T-helper 2 cell (primary cell): ENCODE measurements at regions not wholly inside any gene's neighbourhood (a gene's known extent, or its start where the extent isn't known, plus 50 kb on each side); places are given as distances from the start of the nearest gene placed in this dataset.

Source experiments
- DNase-seq, 5 experiments: peaks; one replicate each; pipeline versions ENCODE4 v3.0.0 to v3.0.0-alpha.2; 2012 to 2022

GRCh38 chrX:149151805-149152757, 353.0 kb downstream of the IDS start:
- DNase-seq = no peak

- DNase-seq = peak in 1 of 5 experiments; percentile 26
These were observed 359.2 kb downstream of the IDS start for GRCh38 chrX:149145845-149146285.

DNA sequence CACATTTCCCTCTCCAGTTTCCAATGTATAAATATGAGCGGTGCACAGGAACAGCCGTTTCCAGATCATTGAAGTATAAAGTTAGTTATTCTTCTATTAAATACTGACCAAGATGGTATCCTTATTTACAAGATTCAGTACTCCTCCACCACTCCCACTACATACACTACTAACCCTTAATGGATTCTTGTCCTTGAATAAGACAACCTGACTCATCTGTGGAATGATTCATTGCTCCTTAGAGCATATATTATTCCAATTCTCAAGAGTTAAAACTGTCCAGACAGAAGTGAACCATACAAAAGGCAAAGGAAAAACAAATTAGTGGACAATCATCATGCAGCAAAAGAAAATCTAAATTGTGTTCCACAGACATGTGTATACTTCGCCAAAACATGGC, 373.3 kb downstream of the IDS start:
- DNase-seq = no peak

DNA sequence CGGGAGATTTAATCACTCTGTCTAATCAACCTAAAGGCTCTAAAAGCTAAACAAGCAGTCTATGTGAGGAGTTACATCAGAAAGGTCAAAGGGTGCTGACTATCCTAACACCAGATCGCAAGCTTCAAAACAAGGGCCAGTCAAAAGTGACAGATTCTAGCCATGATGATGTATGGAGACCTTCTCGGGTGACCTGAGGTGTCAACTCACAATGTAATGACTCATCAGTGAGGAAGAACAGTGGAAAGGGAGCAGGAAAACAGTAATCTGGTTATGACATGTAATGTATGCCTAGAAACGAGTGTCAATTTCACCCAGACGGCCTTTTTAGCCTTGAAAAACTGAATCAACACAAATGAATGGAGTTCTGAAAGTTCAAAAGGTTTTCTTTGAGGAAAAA, 375.3 kb downstream of the IDS start:
- no peak for DNase-seq

DNA sequence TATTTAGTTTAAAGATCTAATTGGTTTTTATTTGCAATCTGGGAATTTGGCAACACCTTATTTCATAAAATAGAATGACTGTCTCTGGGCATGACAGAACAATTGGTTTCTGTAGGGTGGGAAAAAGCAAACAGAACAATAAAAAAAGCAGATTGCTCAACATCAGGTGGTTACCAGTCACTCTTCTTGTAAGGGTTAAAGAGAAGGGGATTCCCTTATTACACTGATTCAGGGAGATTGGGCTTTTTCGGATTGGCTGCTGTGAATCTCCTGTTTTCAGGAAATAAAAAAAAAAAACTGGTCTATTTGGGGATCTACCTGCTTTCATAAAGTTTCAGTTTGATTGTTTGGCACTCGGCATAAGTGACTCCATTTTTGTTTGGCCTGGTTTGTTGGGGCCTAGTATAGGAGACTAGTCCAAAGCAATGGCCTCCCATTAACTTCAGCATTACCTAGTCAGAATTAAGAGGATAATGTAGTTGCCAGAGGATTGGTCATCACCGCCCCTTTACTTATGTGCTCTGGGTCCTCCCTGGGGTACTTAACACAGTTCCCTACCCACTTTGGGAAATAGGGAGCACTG, 380.5 kb downstream of the IDS start:
- no peak for DNase-seq

- no peak for DNase-seq
These were observed 383.7 kb downstream of the IDS start for GRCh38 chrX:149121206-149121920.

DNA sequence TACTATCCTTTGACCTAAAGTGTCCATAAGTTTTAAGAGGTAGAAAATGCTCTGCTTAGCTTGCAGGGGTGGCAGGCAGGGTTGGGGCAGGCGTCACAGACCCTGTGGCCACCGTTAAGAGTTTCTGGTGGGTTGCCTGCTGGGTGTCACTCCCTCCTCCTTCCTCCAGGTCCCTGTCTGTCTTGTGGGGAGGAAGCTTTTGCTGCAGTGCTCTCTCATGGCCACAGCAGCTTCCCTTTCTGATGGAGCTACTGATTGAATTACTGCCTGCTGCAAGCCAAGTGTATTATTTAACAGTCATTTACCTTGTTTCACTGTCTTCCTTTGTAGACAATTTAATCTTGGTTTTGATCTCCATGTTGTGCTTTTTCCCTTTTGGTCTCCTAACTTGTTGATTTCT, 384.6 kb downstream of the IDS start:
- DNase-seq = no peak

GRCh38 chrX:149114874-149115273, 390.2 kb downstream of the IDS start:
- no peak for DNase-seq

- DNase-seq = no peak
These were observed 391.1 kb downstream of the IDS start for GRCh38 chrX:149114001-149114400.

DNA sequence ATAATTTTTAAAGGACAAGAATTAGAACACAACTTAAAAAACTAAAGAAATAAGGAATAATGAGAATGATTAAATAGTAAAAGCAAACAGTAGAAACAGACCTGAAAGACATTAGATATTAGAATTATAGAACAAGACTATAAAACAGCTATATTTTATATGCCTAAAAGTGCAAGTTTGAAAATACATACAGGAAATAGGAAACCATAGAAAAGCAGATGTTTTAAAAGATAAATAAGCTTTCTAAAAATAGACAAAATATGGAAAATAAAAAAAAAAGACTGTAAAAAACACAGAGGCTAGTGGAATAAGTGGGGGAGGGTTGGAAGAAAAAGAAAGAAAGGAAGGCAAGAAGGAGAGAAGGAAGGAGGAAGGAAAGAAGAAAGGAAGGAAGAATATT, 407.3 kb downstream of the IDS start:
- DNase-seq = no peak

DNA sequence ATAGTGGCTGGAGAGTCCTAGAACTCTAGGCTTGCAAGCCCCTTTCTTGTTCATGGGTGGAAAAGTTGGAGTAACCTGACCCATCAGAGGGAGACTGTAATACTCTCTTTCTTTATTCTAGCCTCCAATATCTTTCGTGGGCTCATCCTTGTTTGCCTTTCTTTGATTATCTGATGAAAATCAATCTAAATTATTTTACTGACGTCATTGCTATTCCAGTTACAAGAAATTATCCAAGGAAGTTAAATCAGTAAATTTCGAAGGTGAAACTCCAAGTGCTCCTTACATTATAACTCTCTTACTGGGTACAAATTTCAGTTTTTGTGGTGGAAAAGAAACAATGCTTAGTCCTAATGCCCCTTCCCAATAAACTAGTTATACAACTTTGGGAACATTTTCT, 412.9 kb downstream of the IDS start:
- DNase-seq = no peak

- DNase-seq = no peak
These were observed 425.2 kb downstream of the IDS start for GRCh38 chrX:149079805-149080406.

GRCh38 chrX:149074398-149074797, 430.7 kb downstream of the IDS start:
- peak in 1 of 5 experiments; percentile 3 for DNase-seq

GRCh38 chrX:149073479-149073878, 431.6 kb downstream of the IDS start:
- no peak for DNase-seq

- no peak for DNase-seq
These were observed 435.2 kb downstream of the IDS start for GRCh38 chrX:149069899-149070298.

GRCh38 chrX:149060921-149061320, 444.2 kb downstream of the IDS start:
- no peak for DNase-seq
